ENCODE measurements at regions not wholly inside any gene's neighbourhood (a gene's known extent, or its start where the extent isn't known, plus 50 kb on each side); places are given as distances from the start of the nearest gene placed in this dataset.

- H3K4me3 ChIP-seq = no peak overlapping the region
- no peak overlapping the region for H3K27ac ChIP-seq
- H3K27me3 ChIP-seq = peaks cover 0 to 11% (median 0%) of the 10 kb centered on the region in 4 donors
- intact Hi-C loops (cut with DNase I) = no loop called here
- no peaks in the 10 kb centered on the region for H3K36me3 ChIP-seq
- DNase-seq = no peak
- WGBS, 2 donors = 55 to 87% methylated on average over 9 to 20 of the region's 56 CpGs
- no peaks in the 10 kb centered on the region for H3K4me1 ChIP-seq
- TF ChIP-seq POLR2A (IDR thresholded peaks at IDR 0.05) = no peak
- H3K9me3 ChIP-seq = no peaks in the 10 kb centered on the region
These were observed 91.9 kb downstream of the CD164 start for GRCh38 chr6:109290143-109290931.

- no peak for TF ChIP-seq POLR2A (IDR thresholded peaks at IDR 0.05)
- no peak overlapping the region for H3K4me3 ChIP-seq
- intact Hi-C loops (cut with DNase I) = no loop called here
- H3K4me1 ChIP-seq = no peaks in the 10 kb centered on the region
- no peak for DNase-seq
- no peaks in the 10 kb centered on the region for H3K36me3 ChIP-seq
- no peak overlapping the region for H3K27ac ChIP-seq
- 57 to 69% methylated on average over 3 of the region's 3 CpGs for WGBS, 2 donors
- peaks cover 0 to 9% (median 0%) of the 10 kb centered on the region in 4 donors for H3K27me3 ChIP-seq
- no peaks in the 10 kb centered on the region for H3K9me3 ChIP-seq
These were observed 96.9 kb downstream of the CD164 start for GRCh38 chr6:109285366-109285765.

DNA sequence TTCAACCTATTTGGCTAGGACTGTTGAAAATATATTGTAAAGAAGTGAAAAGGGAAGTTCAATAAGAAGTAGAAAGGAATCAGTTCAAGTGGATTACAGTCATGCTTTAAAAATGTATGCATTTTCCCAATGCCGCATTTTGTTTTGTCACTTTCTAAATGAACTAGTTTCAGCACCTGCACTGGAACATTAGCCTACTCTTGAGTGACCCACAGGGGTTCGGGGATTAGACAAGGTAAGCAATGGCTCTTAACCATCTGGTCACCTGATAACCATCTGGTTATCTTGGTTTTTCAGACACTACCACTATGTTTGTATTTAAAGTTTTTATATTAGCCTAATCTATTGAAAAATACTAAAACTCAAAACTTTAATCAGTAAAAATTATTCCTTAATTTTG lies 97.6 kb downstream of the CD164 start:
- WGBS, 2 donors = 78% methylated on average over 2 of the region's 2 CpGs
- Histone ChIP-seq H3K27me3 (peaks cover 0 to 3% (median 0%) of the 10 kb centered on the region in 4 donors), H3K27ac (no peak overlapping the region), H3K4me3 (no peak overlapping the region), H3K4me1 (no peaks in the 10 kb centered on the region), H3K9me3 (no peaks in the 10 kb centered on the region), H3K36me3 (no peaks in the 10 kb centered on the region)
- intact Hi-C loops (cut with DNase I) = no loop called here
- DNase-seq = no peak
- no peak for TF ChIP-seq CTCF (IDR thresholded peaks at IDR 0.05)
- no peak for TF ChIP-seq POLR2A (IDR thresholded peaks at IDR 0.05)

DNA sequence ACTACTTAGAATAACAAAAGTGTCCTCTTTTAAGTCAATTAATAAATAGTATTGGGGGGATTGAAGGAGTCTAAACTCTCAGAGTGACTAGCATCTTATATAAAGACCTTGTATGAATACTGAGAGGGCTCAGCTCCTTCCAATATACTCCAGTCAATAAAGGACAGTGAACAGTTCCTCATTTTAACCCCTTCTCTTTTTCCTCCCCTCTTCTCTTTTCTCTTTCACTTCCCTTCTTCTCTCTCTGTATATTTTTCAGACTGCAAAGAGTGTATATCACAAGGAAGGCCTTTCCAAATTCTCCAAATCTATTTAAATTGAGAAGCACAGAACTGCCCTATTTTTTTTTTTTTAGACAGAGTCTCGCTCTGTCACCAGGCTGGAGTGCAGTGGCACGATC lies 99.5 kb downstream of the CD164 start:
- intact Hi-C loops (cut with DNase I) = no loop called here
- Histone ChIP-seq H3K9me3 (no peaks in the 10 kb centered on the region), H3K27me3 (no peaks in the 10 kb centered on the region), H3K4me1 (no peaks in the 10 kb centered on the region), H3K4me3 (no peak overlapping the region), H3K36me3 (no peaks in the 10 kb centered on the region), H3K27ac (no peak overlapping the region)
- no peak for TF ChIP-seq POLR2A (IDR thresholded peaks at IDR 0.05)
- no peak for TF ChIP-seq CTCF (IDR thresholded peaks at IDR 0.05)
- DNase-seq = no peak
- 95 to 100% methylated on average over 2 of the region's 2 CpGs for WGBS, 2 donors

DNA sequence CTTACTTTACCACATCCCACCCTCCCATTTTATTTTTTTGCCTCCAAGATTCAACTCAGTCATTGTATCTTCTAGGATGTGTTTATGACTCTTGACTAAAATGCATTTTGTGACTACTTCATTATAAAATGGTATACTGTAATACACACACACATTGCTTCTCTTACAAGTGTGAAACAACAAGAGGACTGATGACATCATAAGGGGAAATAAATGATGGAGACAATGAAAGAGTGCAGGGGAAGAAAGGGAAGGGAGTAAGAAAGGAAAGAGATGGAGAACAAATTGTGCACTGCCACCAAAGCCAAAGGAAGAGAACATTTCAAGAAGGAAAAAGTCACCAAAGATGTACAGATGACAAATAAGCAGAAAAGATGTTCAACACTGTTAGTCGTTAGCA lies 102.6 kb downstream of the CD164 start:
- WGBS, 2 donors = 85 to 92% methylated on average over 1 of the region's 1 CpG
- no peak for TF ChIP-seq CTCF (IDR thresholded peaks at IDR 0.05)
- Histone ChIP-seq H3K4me3 (no peak overlapping the region), H3K27ac (no peak overlapping the region), H3K36me3 (no peaks in the 10 kb centered on the region), H3K4me1 (no peaks in the 10 kb centered on the region), H3K9me3 (no peaks in the 10 kb centered on the region), H3K27me3 (no peaks in the 10 kb centered on the region)
- no peak for DNase-seq
- intact Hi-C loops (cut with DNase I) = no loop called here

- Histone ChIP-seq H3K27ac (no peak overlapping the region), H3K4me1 (no peaks in the 10 kb centered on the region), H3K9me3 (peaks cover 0 to 6% (median 0%) of the 10 kb centered on the region in 3 donors), H3K27me3 (no peaks in the 10 kb centered on the region), H3K4me3 (no peak overlapping the region), H3K36me3 (no peaks in the 10 kb centered on the region)
- DNase-seq = no peak
- intact Hi-C loops (cut with DNase I) = no loop called here
- TF ChIP-seq POLR2A (IDR thresholded peaks at IDR 0.05) (no peak), CTCF (IDR thresholded peaks at IDR 0.05) (no peak)
- WGBS, 2 donors = 55 to 61% methylated on average over 2 of the region's 2 CpGs
These were observed 110.6 kb downstream of the CD164 start for GRCh38 chr6:109271622-109272021.
